ENCODE measurements at regions not wholly inside any gene's neighbourhood (a gene's known extent, or its start where the extent isn't known, plus 50 kb on each side); places are given as distances from the start of the nearest gene placed in this dataset.

DNA sequence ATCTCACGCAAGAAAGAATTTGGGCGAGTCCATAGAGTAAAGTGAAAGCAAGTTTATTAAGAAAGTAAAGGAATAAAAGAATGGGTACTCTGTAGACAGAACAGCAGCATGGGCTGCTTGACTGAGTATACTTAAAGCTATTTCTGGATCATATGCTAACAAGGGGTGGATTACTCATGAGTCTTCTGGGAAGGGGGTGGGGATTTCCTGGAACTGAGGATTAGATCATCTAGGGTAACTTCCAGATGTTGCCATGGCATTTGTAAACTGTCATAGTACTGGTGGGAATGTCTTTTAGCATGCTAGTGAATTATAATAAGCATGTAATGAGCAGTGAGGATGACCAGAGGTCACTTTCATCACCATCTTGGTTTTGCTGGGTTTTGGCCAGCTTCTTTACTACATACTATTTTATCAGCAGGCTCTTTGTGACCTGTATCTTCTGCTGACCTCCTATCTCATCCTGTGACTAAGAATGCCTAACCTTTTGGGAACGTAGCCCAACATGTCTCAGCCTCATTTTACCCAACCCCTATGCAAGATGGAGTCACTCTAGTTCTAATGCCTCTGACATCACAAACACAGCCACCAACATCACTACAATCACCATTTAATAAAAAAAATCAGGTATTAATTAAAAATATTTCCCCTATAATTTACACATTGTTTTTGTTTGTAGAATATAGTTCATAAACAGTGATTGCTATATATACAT, 890.7 kb upstream of the EPHA6 start:
- Histone ChIP-seq H3K4me3 (no peak overlapping the region), H3K27me3 (no peaks in the 10 kb centered on the region), H3K36me3 (no peaks in the 10 kb centered on the region), H3K4me1 (ENCODE audit: low read depth) (no peaks in the 10 kb centered on the region), H3K9me3 (ENCODE audit: low read depth) (no peaks in the 10 kb centered on the region), H3K27ac (no peak overlapping the region)
- peak in 1 of 2 donors; percentile 96 for DNase-seq (ENCODE audit: low read depth in 1 of 2, low spot score in 1 of 2)
- TF ChIP-seq, protein P1, sequence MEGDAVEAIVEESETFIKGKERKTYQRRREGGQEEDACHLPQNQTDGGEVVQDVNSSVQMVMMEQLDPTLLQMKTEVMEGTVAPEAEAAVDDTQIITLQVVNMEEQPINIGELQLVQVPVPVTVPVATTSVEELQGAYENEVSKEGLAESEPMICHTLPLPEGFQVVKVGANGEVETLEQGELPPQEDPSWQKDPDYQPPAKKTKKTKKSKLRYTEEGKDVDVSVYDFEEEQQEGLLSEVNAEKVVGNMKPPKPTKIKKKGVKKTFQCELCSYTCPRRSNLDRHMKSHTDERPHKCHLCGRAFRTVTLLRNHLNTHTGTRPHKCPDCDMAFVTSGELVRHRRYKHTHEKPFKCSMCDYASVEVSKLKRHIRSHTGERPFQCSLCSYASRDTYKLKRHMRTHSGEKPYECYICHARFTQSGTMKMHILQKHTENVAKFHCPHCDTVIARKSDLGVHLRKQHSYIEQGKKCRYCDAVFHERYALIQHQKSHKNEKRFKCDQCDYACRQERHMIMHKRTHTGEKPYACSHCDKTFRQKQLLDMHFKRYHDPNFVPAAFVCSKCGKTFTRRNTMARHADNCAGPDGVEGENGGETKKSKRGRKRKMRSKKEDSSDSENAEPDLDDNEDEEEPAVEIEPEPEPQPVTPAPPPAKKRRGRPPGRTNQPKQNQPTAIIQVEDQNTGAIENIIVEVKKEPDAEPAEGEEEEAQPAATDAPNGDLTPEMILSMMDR (IDR thresholded peaks at IDR 0.05; ENCODE audit: low read depth, low read length) = no peak

DNA sequence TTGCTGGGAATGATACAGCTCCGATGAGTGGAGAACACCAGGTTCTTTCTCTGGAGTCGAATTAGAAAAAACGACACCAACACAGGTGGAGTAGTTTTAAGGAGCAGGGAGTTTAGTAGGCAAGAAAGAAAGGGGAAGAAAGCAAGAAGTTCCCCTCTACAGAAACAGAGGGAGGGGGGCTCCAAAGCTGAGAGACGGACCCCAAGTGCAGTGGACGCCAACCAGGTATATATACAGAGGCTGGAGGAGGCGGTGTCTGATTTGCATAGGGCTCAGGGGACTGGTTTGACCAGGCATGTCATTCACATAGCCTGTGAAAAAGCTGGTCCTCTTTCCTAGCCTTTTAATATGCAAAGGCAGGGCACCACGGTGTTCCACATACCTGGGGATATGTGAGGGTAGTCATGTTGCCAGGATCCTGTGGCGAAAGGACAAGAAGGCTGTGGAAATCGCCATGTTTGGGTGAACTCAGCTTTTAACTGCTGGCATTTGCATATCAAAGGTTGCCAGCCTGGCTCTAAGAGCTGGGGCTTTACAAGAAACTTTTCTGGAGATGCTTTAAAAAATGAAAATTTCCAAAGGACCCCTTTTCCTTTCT, 887.4 kb upstream of the EPHA6 start:
- H3K4me1 ChIP-seq (ENCODE audit: low read depth) = no peaks in the 10 kb centered on the region
- DNase-seq (ENCODE audit: low read depth in 1 of 2, low spot score in 1 of 2) = peak in 1 of 2 donors; percentile 1
- TF ChIP-seq, protein P1 (IDR thresholded peaks at IDR 0.05; ENCODE audit: low read depth, low read length) = no peak
- H3K36me3 ChIP-seq = no peaks in the 10 kb centered on the region
- H3K27ac ChIP-seq = no peak overlapping the region
- no peaks in the 10 kb centered on the region for H3K27me3 ChIP-seq
- no peak overlapping the region for H3K4me3 ChIP-seq
- no peaks in the 10 kb centered on the region for H3K9me3 ChIP-seq (ENCODE audit: low read depth)

DNA sequence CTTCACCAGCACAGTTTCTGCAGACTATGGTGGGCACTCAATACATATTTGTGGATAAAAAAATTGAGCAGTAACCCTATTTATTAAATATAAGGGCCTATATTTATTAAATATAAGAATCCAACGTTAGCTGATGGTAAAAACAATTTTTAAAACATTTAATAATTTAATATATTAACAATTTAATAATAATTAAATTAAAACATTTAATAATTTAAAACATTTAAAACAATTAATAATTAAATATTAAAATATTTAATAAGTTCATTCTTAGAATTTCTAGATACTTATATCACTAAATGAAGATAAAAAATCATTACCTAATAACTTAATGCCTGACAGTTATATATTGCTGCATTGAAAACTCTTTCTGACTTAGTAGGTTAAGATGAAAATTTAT, 880.2 kb upstream of the EPHA6 start:
- H3K27me3 ChIP-seq = no peaks in the 10 kb centered on the region
- no peak for DNase-seq (ENCODE audit: low read depth in 1 of 2, low spot score in 1 of 2)
- TF ChIP-seq, protein P1 (IDR thresholded peaks at IDR 0.05; ENCODE audit: low read depth, low read length) = no peak
- H3K9me3 ChIP-seq (ENCODE audit: low read depth) = no peaks in the 10 kb centered on the region
- H3K4me3 ChIP-seq = no peak overlapping the region
- no peaks in the 10 kb centered on the region for H3K4me1 ChIP-seq (ENCODE audit: low read depth)
- no peaks in the 10 kb centered on the region for H3K36me3 ChIP-seq
- no peak overlapping the region for H3K27ac ChIP-seq

DNA sequence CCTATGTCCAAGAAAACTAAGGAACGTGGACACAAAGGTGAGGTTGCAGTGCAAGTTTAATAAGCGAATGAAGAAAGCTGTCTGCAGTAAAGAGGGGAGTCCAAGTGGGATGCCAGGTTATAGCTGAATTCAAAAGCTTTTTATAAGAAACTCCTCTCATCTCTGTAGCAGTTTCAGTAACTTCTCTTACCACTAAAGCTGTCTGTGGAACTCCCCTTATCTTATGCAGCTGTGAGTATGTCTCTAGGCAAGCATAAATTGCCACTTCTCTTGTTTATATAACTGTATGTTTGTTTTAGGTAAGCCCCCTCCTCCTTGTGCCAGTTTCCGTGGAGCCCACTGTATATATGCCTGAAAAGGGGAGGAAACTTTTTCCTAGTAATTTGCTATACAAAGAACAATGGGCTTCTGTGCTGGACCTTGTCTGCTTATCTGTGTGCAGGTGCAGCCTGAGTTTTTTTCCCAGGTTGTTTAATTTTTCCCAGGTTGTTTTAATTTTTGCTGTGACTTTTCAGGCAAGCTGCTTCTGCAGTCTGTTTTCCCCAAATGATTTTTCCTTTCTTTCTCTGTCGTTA, 875.1 kb upstream of the EPHA6 start:
- no peak for DNase-seq (ENCODE audit: low read depth in 1 of 2, low spot score in 1 of 2)
- Histone ChIP-seq H3K9me3 (ENCODE audit: low read depth) (no peaks in the 10 kb centered on the region), H3K27me3 (no peaks in the 10 kb centered on the region), H3K4me3 (no peak overlapping the region), H3K27ac (no peak overlapping the region), H3K4me1 (ENCODE audit: low read depth) (no peaks in the 10 kb centered on the region), H3K36me3 (no peaks in the 10 kb centered on the region)
- TF ChIP-seq, protein P1 (IDR thresholded peaks at IDR 0.05; ENCODE audit: low read depth, low read length) = no peak

DNA sequence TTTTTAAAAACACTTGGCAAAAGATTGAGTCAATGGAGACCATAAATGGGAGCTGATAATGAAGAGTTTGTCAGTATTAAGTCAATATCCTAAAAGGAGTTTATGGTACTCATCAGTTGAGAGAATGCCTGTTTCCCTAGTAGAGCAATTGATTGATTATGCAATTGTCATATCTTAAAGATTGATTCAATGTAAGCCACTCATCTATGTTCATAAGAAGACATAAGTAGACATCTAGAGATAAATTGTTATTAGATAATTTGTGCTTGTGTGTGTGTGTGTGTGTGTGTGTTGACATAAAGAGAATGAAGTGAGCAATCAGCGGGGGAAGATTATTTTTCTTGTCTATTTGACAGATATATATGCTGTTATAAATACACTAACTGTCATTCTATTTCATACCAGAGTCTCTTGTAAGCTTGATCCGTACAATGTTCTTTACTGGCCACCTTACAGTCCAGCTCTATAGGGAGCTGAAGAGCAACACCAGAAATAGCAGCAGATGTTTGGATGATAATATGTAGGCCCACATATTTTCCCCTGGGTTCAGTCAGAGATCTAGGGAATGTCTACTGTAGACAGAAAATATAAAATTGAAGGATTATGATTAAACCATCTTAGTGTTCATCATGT, 848.6 kb upstream of the EPHA6 start:
- Histone ChIP-seq H3K27me3 (no peaks in the 10 kb centered on the region), H3K4me1 (ENCODE audit: low read depth) (no peaks in the 10 kb centered on the region), H3K9me3 (ENCODE audit: low read depth) (no peaks in the 10 kb centered on the region), H3K27ac (no peak overlapping the region), H3K4me3 (no peak overlapping the region), H3K36me3 (no peaks in the 10 kb centered on the region)
- no peak for DNase-seq (ENCODE audit: low read depth in 1 of 2, low spot score in 1 of 2)
- TF ChIP-seq, protein P1 (IDR thresholded peaks at IDR 0.05; ENCODE audit: low read depth, low read length) = no peak

Measured in cardiac muscle cell (in vitro differentiated cells and primary cell).